ENCODE measurements at regions not wholly inside any gene's neighbourhood (a gene's known extent, or its start where the extent isn't known, plus 50 kb on each side); places are given as distances from the start of the nearest gene placed in this dataset.
"Not testable (repeated sequence)": the region's sequence is repeated elsewhere in the genome, so short reads cannot be mapped to it uniquely, and the experiment has no call there.

DNA sequence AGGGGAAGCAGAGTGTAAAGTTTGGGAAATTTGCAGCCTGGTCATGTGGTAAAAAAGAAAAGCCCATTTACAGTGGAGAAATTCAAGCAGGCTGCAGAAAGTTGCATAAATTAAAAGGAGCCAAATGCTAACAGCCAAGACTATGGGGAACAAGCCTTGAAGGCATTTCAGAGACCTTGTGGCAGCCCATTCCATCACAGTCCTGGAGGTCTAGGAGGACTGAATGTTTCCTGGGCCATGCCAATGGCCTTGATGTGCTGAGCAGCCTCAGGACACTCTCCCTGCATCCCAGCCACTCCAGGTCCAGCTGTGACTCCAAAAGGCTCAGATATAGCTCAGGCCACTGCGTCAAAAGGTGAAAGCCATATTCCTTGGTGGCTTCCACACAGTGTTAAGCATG is 1202.4 kb upstream of the ATXN8OS start:
- Histone ChIP-seq H3K9me3 (ENCODE audit: insufficient read depth, low read length) (peaks cover 9% of the 10 kb centered on the region; the same call in 1 of the 2 replicates), H3K36me3 (ENCODE audit: low read length) (peaks cover 3% of the 10 kb centered on the region; the same call in 1 of the 2 replicates)

DNA sequence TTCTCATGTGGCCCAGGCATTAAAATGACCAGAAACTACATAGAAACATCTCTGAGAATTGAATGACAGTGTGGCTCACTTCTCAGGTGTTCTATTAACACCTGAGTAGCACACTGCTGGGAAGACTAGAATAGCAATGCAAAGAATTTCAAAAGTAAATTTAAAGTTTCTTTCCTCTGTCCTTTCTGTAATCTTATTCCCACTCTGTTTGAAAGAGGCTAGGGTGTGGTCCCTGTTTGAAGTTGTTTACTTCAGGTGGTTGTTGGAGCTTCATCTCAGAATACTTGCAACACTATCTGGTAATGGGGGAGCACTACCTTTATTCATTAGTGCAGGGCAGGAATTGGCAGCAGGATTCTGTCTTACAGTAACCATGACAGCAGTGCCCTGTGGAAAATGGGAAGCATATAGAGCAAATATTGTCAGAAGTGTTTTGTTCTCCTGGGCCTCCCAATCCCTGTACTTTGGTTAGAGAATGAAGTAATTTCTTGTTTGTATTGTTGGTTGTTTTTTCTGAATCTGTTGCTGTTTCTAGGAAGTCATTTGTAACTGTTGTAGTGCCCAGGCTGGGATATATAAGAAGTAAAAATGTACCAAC is 1210.2 kb upstream of the ATXN8OS start:
- H3K9ac ChIP-seq (ENCODE audit: low read length) = no peak overlapping the region
- H3K4me2 ChIP-seq (ENCODE audit: low read depth, low read length, poor library complexity, severe bottlenecking) = no peak overlapping the region
- no peak overlapping the region for H3K4me3 ChIP-seq (ENCODE audit: insufficient read depth, low read length, poor library complexity, severe bottlenecking)
- H3K9me3 ChIP-seq (ENCODE audit: insufficient read depth, low read length) = no peaks in the 10 kb centered on the region
- H2AFZ ChIP-seq (ENCODE audit: low read depth, low read length, severe bottlenecking) = peak overlapping the region; percentile 16
- 0 out of 2 replicates have a peak, but pooled peaks cover 3% of the 10 kb centered on the region for H3K36me3 ChIP-seq (ENCODE audit: low read length)
- no peaks in the 10 kb centered on the region for H4K20me1 ChIP-seq (ENCODE audit: low read depth, low read length)
- no peaks in the 10 kb centered on the region for H3K9me2 ChIP-seq (replicated peaks; ENCODE audit: insufficient read depth, low read length)
- H3K27me3 ChIP-seq (ENCODE audit: low read length) = no peaks in the 10 kb centered on the region
- H3F3A ChIP-seq (ENCODE audit: insufficient read depth) = no peaks in the 10 kb centered on the region
- no peak for TF ChIP-seq EZH2phosphoT487 (conservative IDR thresholded peaks at IDR 0.05; ENCODE audit: low read length)
- TF ChIP-seq, protein P1, sequence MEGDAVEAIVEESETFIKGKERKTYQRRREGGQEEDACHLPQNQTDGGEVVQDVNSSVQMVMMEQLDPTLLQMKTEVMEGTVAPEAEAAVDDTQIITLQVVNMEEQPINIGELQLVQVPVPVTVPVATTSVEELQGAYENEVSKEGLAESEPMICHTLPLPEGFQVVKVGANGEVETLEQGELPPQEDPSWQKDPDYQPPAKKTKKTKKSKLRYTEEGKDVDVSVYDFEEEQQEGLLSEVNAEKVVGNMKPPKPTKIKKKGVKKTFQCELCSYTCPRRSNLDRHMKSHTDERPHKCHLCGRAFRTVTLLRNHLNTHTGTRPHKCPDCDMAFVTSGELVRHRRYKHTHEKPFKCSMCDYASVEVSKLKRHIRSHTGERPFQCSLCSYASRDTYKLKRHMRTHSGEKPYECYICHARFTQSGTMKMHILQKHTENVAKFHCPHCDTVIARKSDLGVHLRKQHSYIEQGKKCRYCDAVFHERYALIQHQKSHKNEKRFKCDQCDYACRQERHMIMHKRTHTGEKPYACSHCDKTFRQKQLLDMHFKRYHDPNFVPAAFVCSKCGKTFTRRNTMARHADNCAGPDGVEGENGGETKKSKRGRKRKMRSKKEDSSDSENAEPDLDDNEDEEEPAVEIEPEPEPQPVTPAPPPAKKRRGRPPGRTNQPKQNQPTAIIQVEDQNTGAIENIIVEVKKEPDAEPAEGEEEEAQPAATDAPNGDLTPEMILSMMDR (IDR thresholded peaks at IDR 0.05; ENCODE audit: insufficient read depth, low read length, poor library complexity, severe bottlenecking) = no peak
- no peak overlapping the region for H3K27ac ChIP-seq (ENCODE audit: low read depth, low read length)
- no peaks in the 10 kb centered on the region for H3K79me2 ChIP-seq (ENCODE audit: insufficient read depth, low read length)

More for the DNA sequence above, 1202.4 kb upstream of the ATXN8OS start:
- Histone ChIP-seq H3K4me2 (ENCODE audit: low read depth, low read length, poor library complexity, severe bottlenecking) (no peak overlapping the region), H3K9me2 (replicated peaks; ENCODE audit: insufficient read depth, low read length) (no peaks in the 10 kb centered on the region), H3K9ac (ENCODE audit: low read length) (no peak overlapping the region), H3F3A (ENCODE audit: insufficient read depth) (no peaks in the 10 kb centered on the region), H3K27ac (ENCODE audit: low read depth, low read length) (no peak overlapping the region), H4K20me1 (ENCODE audit: low read depth, low read length) (no peaks in the 10 kb centered on the region), H2AFZ (ENCODE audit: low read depth, low read length, severe bottlenecking) (no peak overlapping the region), H3K27me3 (ENCODE audit: low read length) (no peaks in the 10 kb centered on the region), H3K4me3 (ENCODE audit: insufficient read depth, low read length, poor library complexity, severe bottlenecking) (no peak overlapping the region), H3K79me2 (ENCODE audit: insufficient read depth, low read length) (no peaks in the 10 kb centered on the region)
- TF ChIP-seq, protein P1 (IDR thresholded peaks at IDR 0.05; ENCODE audit: insufficient read depth, low read length, poor library complexity, severe bottlenecking) = no peak
- no peak for TF ChIP-seq EZH2phosphoT487 (conservative IDR thresholded peaks at IDR 0.05; ENCODE audit: low read length)

DNA sequence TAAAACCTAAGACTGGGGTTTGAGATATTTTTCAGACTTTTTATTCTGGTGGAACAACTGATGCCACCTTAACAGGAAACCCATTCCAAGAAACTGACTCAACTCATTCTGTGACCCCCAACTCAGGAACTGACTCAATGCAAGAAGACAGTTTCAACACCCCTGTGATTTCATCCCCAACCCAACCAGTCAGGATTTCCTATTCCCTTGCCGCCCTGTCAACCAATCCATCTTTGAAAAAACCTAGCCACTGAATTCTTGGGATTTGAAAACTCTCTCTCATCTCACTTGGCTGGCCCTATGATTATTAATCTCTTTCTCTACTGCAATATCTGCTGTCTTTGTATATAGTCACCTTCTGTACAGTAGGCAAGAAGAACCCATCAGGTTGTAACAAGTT is 1211.9 kb upstream of the ATXN8OS start:
- Histone ChIP-seq H3K9ac (ENCODE audit: low read length) (no peak overlapping the region), H3K4me2 (ENCODE audit: low read depth, low read length, poor library complexity, severe bottlenecking) (no peak overlapping the region), H3K9me3 (ENCODE audit: insufficient read depth, low read length) (no peaks in the 10 kb centered on the region), H3K79me2 (ENCODE audit: insufficient read depth, low read length) (no peaks in the 10 kb centered on the region), H3K36me3 (ENCODE audit: low read length) (0 out of 2 replicates have a peak, but pooled peaks cover 3% of the 10 kb centered on the region), H3K4me3 (ENCODE audit: insufficient read depth, low read length, poor library complexity, severe bottlenecking) (no peak overlapping the region), H4K20me1 (ENCODE audit: low read depth, low read length) (no peaks in the 10 kb centered on the region), H3F3A (ENCODE audit: insufficient read depth) (no peaks in the 10 kb centered on the region), H3K27me3 (ENCODE audit: low read length) (no peaks in the 10 kb centered on the region), H3K27ac (ENCODE audit: low read depth, low read length) (no peak overlapping the region), H2AFZ (ENCODE audit: low read depth, low read length, severe bottlenecking) (no peak overlapping the region), H3K9me2 (replicated peaks; ENCODE audit: insufficient read depth, low read length) (no peaks in the 10 kb centered on the region)
- no peak for TF ChIP-seq EZH2phosphoT487 (conservative IDR thresholded peaks at IDR 0.05; ENCODE audit: low read length)

DNA sequence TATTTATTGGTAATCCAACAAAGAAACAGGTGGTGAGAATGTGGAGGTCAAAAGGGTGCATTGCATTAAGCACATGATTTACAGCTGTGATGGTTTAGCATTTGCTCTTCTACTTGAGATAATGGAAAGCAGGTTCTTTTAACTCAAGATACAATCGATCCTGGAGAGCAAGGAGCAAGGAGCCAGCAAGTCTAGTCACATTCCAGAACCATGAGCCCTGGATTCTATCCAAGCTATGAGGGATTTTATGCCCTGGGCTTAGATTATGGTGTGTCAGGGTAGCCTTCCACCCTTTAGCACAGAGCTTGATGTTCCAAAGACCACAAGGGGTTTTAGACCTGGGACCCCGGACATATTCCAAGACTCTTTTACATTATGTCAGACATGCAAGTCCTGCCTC is 1213.9 kb upstream of the ATXN8OS start:
- H4K20me1 ChIP-seq (ENCODE audit: low read depth, low read length); H3K9me2 ChIP-seq (replicated peaks; ENCODE audit: insufficient read depth, low read length); H3K4me3 ChIP-seq (ENCODE audit: insufficient read depth, low read length, poor library complexity, severe bottlenecking); H3K4me2 ChIP-seq (ENCODE audit: low read depth, low read length, poor library complexity, severe bottlenecking); H3K9me3 ChIP-seq (ENCODE audit: insufficient read depth, low read length); H3K27ac ChIP-seq (ENCODE audit: low read depth, low read length); H3K9ac ChIP-seq (ENCODE audit: low read length); H3K79me2 ChIP-seq (ENCODE audit: insufficient read depth, low read length); H3F3A ChIP-seq (ENCODE audit: insufficient read depth); H3K27me3 ChIP-seq (ENCODE audit: low read length); H3K36me3 ChIP-seq (ENCODE audit: low read length): not testable (repeated sequence)
- H2AFZ ChIP-seq (ENCODE audit: low read depth, low read length, severe bottlenecking) = peak overlapping the region; percentile 92

DNA sequence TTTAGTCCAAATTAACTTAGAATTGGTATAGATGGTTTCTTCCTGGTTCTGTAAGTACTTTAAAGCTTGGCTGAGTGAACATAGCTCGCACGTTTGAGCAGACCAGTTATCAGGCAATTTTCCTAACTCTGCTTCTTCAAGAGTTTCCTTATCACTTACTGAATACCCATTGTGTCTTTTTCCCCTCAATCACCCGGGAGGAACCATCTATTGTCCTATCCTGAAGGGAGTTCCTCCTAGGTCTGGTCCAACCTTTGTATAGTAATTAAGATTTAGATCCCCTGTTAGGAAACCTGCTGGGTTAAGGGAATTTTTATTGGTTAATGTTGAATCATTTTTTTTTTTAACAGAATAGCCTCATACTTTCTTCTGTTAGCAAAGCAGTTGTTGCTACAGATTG is 1215.0 kb upstream of the ATXN8OS start:
- H2AFZ ChIP-seq (ENCODE audit: low read depth, low read length, severe bottlenecking) = peak overlapping the region; percentile 92
- H3K4me2 ChIP-seq (ENCODE audit: low read depth, low read length, poor library complexity, severe bottlenecking); H3K79me2 ChIP-seq (ENCODE audit: insufficient read depth, low read length); H3K27me3 ChIP-seq (ENCODE audit: low read length); H3K9me2 ChIP-seq (replicated peaks; ENCODE audit: insufficient read depth, low read length); H3F3A ChIP-seq (ENCODE audit: insufficient read depth); H3K9ac ChIP-seq (ENCODE audit: low read length); H3K9me3 ChIP-seq (ENCODE audit: insufficient read depth, low read length); H3K4me3 ChIP-seq (ENCODE audit: insufficient read depth, low read length, poor library complexity, severe bottlenecking); H4K20me1 ChIP-seq (ENCODE audit: low read depth, low read length); H3K36me3 ChIP-seq (ENCODE audit: low read length); H3K27ac ChIP-seq (ENCODE audit: low read depth, low read length): not testable (repeated sequence)

DNA sequence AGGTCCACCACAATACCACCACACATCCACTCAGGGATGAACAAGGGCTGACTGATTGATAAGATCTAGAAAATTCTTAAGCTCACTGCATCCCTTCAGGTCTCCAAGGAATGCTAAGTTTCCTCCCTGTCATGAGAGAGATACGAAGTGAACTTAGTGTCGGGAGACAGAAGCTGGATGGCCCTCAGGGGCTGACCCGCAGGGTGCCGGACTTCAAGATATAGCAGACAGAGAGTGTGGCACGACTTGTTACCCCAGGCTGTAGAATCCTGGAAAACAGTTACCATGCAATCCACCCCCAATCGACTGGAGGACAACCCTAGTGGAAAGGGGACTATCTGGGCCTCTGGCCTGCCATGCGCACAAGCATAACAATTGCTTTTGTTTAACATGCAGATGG is 1217.5 kb upstream of the ATXN8OS start:
- H3K79me2 ChIP-seq (ENCODE audit: insufficient read depth, low read length); H3K9me2 ChIP-seq (replicated peaks; ENCODE audit: insufficient read depth, low read length); H3K27me3 ChIP-seq (ENCODE audit: low read length); H3F3A ChIP-seq (ENCODE audit: insufficient read depth); H2AFZ ChIP-seq (ENCODE audit: low read depth, low read length, severe bottlenecking); H3K4me3 ChIP-seq (ENCODE audit: insufficient read depth, low read length, poor library complexity, severe bottlenecking); H4K20me1 ChIP-seq (ENCODE audit: low read depth, low read length); H3K9me3 ChIP-seq (ENCODE audit: insufficient read depth, low read length); H3K9ac ChIP-seq (ENCODE audit: low read length); H3K36me3 ChIP-seq (ENCODE audit: low read length); H3K4me2 ChIP-seq (ENCODE audit: low read depth, low read length, poor library complexity, severe bottlenecking); H3K27ac ChIP-seq (ENCODE audit: low read depth, low read length): not testable (repeated sequence)
